GM12892 (cell line): ENCODE measurements at regions not wholly inside any gene's neighbourhood (a gene's known extent, or its start where the extent isn't known, plus 50 kb on each side); places are given as distances from the start of the nearest gene placed in this dataset.

Source experiments
- POLR2A ChIP-seq: IDR thresholded peaks from 2 replicates; pipeline ENCODE4 v1.6.1; 2011; ENCODE audit warnings: low read depth, low read length, control low read depth
- POLR2AphosphoS5 ChIP-seq: IDR thresholded peaks from 2 replicates; pipeline ENCODE4 v1.6.1; 2011; ENCODE audit warnings: low read depth, low read length, control low read depth

- TF ChIP-seq POLR2A (no peak), POLR2AphosphoS5 (no peak)
Observed at GRCh38 chr17:51481370-51481769, 221.0 kb downstream of the UTP18 start.
